ENCODE measurements at regions not wholly inside any gene's neighbourhood (a gene's known extent, or its start where the extent isn't known, plus 50 kb on each side); places are given as distances from the start of the nearest gene placed in this dataset.

DNA sequence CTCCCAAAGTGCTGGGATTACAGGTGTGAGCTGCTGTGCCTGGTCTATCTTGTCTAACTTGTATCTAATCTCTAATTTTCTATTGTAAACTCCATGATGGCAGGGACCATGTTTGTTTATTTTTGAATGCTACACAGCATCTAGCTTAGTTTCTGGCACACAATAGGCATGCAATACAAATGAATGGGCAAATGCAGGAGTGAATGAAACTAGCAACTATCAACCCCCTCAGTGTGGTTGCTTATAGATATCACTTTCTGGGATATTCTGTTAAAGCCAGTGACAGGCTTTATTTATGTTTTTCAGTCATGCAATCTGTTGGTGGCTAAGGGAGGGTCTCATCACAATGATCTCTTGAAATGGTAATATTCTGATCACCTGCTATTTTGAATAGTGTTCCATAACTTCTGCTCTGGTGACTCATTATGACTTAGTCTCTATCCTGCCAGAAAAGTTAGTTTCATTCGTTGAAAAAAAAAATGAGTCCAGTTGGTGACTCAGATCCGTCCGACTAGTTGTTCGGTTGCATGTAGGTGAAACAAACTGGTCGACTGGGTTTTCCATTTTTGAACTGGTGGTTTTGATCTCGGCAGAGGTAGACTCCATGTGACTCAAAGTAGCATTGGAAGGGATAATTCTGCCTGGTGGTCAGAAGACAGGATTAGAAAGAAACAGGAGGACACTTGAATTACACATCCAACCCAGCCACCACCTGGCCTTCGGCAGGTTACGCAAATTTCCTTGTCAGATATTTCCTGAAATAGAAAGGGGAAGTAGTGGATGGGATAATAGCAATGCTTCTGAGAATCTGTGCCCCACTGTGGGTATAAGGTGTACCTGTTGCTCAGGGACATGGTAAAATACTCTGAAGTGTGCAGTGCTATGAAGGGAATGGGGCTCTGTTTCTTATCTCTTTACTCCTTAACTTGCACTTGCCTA, 76.8 kb downstream of the GATA3 start:
- TF ChIP-seq POLR2A (IDR thresholded peaks at IDR 0.05; ENCODE audit: borderline replicate concordance, extremely low read depth, insufficient read depth, insufficient read length) (no peak), SP1 (IDR thresholded peaks at IDR 0.05; ENCODE audit: low read depth) (peak; percentile 47; the same call in 1 of the 2 replicates), YY1 (IDR thresholded peaks at IDR 0.05; ENCODE audit: extremely low read depth, insufficient replicate concordance, low read depth, low read length) (no peak), SIN3A (IDR thresholded peaks at IDR 0.05; ENCODE audit: low read depth) (no peak), POLR2AphosphoS5 (IDR thresholded peaks at IDR 0.05; ENCODE audit: low read depth, low read length) (no peak), EZH2 (IDR thresholded peaks at IDR 0.05) (no peak), RAD21 (IDR thresholded peaks at IDR 0.05; ENCODE audit: low read depth) (no peak), SRF (IDR thresholded peaks at IDR 0.05; ENCODE audit: low read depth) (peak; percentile 49; the same call in 1 of the 2 replicates)
- TF ChIP-seq, protein P1, sequence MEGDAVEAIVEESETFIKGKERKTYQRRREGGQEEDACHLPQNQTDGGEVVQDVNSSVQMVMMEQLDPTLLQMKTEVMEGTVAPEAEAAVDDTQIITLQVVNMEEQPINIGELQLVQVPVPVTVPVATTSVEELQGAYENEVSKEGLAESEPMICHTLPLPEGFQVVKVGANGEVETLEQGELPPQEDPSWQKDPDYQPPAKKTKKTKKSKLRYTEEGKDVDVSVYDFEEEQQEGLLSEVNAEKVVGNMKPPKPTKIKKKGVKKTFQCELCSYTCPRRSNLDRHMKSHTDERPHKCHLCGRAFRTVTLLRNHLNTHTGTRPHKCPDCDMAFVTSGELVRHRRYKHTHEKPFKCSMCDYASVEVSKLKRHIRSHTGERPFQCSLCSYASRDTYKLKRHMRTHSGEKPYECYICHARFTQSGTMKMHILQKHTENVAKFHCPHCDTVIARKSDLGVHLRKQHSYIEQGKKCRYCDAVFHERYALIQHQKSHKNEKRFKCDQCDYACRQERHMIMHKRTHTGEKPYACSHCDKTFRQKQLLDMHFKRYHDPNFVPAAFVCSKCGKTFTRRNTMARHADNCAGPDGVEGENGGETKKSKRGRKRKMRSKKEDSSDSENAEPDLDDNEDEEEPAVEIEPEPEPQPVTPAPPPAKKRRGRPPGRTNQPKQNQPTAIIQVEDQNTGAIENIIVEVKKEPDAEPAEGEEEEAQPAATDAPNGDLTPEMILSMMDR (IDR thresholded peaks at IDR 0.05 in 2 of 3, conservative IDR thresholded peaks at IDR 0.05 in 1 of 3; ENCODE audit: borderline replicate concordance in 1 of 3, insufficient read depth in 1 of 3, low read depth in 2 of 3, low read length in 2 of 3) = no peak
- TF ChIP-seq, protein P2, sequence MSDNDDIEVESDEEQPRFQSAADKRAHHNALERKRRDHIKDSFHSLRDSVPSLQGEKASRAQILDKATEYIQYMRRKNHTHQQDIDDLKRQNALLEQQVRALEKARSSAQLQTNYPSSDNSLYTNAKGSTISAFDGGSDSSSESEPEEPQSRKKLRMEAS (IDR thresholded peaks at IDR 0.05) = no peak; the same call in 1 of the 2 replicates

Data from HCT116 (cell line).